T-helper 2 cell treated with Interferon-gamma antibody and Interleukin-4, amounts not matched to agents 100 ng/mL and 5 ng/mL, for 36 hours (primary cell): ENCODE measurements at regions not wholly inside any gene's neighbourhood (a gene's known extent, or its start where the extent isn't known, plus 50 kb on each side); places are given as distances from the start of the nearest gene placed in this dataset.

Experiments used
- intact Hi-C: fragments of 100-400 bp; cut with micrococcal nuclease; formaldehyde crosslinking; loops from one replicate; pipeline ENCODE4 v1.15.1; 2023

GRCh38 chr1:56050911-56051310 is 528.5 kb downstream of the PLPP3 start:
- intact Hi-C loops, result no loop called here

GRCh38 chr1:56045477-56045876 is 533.9 kb downstream of the PLPP3 start:
- intact Hi-C loops, result no loop called here

GRCh38 chr1:56045062-56045461 is 534.3 kb downstream of the PLPP3 start:
- intact Hi-C loops, result no loop called here

GRCh38 chr1:56036479-56036878 is 542.9 kb downstream of the PLPP3 start:
- intact Hi-C loops, result no loop called here

- intact Hi-C loops, result no loop called here
Observed at GRCh38 chr1:56034847-56035481, 544.4 kb downstream of the PLPP3 start.

GRCh38 chr1:56034222-56034621 is 545.1 kb downstream of the PLPP3 start:
- intact Hi-C loops, result no loop called here

- intact Hi-C loops, result no loop called here
Observed at GRCh38 chr1:56033321-56034037, 545.9 kb downstream of the PLPP3 start.

GRCh38 chr1:56032096-56032676 is 547.2 kb downstream of the PLPP3 start:
- intact Hi-C loops, result no loop called here

- intact Hi-C loops, result no loop called here
Observed at GRCh38 chr1:56031001-56031400, 548.4 kb downstream of the PLPP3 start.

GRCh38 chr1:56029319-56030003 is 549.9 kb downstream of the PLPP3 start:
- intact Hi-C loops, result no loop called here

- intact Hi-C loops, result no loop called here
Observed at GRCh38 chr1:56028911-56029310, 550.5 kb downstream of the PLPP3 start.

GRCh38 chr1:56028244-56028643 is 551.1 kb downstream of the PLPP3 start:
- intact Hi-C loops, result no loop called here

- intact Hi-C loops, result no loop called here
Observed at GRCh38 chr1:56025942-56026341, 553.4 kb downstream of the PLPP3 start.

- intact Hi-C loops, result no loop called here
Observed at GRCh38 chr1:56024155-56024554, 555.2 kb downstream of the PLPP3 start.

- intact Hi-C loops, result no loop called here
Observed at GRCh38 chr1:56019922-56020321, 559.4 kb downstream of the PLPP3 start.

- intact Hi-C loops, result no loop called here
Observed at GRCh38 chr1:56019472-56019871, 559.9 kb downstream of the PLPP3 start.

GRCh38 chr1:56017336-56017735 is 562.0 kb downstream of the PLPP3 start:
- intact Hi-C loops, result no loop called here

GRCh38 chr1:56003846-56004245 is 575.5 kb downstream of the PLPP3 start:
- intact Hi-C loops, result no loop called here

- intact Hi-C loops, result no loop called here
Observed at GRCh38 chr1:56002231-56002630, 577.1 kb downstream of the PLPP3 start.

- intact Hi-C loops, result no loop called here
Observed at GRCh38 chr1:56000424-56000823, 578.9 kb downstream of the PLPP3 start.

GRCh38 chr1:55997536-55997935 is 581.8 kb downstream of the PLPP3 start:
- intact Hi-C loops, result no loop called here

- intact Hi-C loops, result no loop called here
Observed at GRCh38 chr1:55993646-55994318, 585.6 kb downstream of the PLPP3 start.
